ENCODE measurements at regions not wholly inside any gene's neighbourhood (a gene's known extent, or its start where the extent isn't known, plus 50 kb on each side); places are given as distances from the start of the nearest gene placed in this dataset.
A peak's percentile ranks its signal among the peaks of the same experiment; 100 is the strongest.

- Histone ChIP-seq H3K9me2 (replicated peaks; ENCODE audit: insufficient read depth) (no peaks in the 10 kb centered on the region), H3K4me3 (no peak overlapping the region), H3K79me2 (no peaks in the 10 kb centered on the region), H3K27me3 (no peaks in the 10 kb centered on the region), H3K9me3 (ENCODE audit: low read depth) (no peaks in the 10 kb centered on the region), H3K4me2 (no peak overlapping the region), H2AFZ (no peak overlapping the region), H4K20me1 (ENCODE audit: insufficient read depth, poor library complexity, severe bottlenecking) (no peaks in the 10 kb centered on the region), H3K4me1 (ENCODE audit: insufficient read depth) (no peaks in the 10 kb centered on the region), H3K36me3 (replicated peaks; ENCODE audit: insufficient read depth, low read depth) (no peaks in the 10 kb centered on the region), H3K27ac (no peak overlapping the region)
- DNase-seq (ENCODE audit: low spot score) = peak; percentile 32
- TF ChIP-seq EZH2 (IDR thresholded peaks at IDR 0.05; ENCODE audit: borderline replicate concordance) (no peak), EZH2phosphoT487 (IDR thresholded peaks at IDR 0.05; ENCODE audit: low read depth, severe bottlenecking, unreplicated experiment) (no peak)
- TF ChIP-seq, protein P1, sequence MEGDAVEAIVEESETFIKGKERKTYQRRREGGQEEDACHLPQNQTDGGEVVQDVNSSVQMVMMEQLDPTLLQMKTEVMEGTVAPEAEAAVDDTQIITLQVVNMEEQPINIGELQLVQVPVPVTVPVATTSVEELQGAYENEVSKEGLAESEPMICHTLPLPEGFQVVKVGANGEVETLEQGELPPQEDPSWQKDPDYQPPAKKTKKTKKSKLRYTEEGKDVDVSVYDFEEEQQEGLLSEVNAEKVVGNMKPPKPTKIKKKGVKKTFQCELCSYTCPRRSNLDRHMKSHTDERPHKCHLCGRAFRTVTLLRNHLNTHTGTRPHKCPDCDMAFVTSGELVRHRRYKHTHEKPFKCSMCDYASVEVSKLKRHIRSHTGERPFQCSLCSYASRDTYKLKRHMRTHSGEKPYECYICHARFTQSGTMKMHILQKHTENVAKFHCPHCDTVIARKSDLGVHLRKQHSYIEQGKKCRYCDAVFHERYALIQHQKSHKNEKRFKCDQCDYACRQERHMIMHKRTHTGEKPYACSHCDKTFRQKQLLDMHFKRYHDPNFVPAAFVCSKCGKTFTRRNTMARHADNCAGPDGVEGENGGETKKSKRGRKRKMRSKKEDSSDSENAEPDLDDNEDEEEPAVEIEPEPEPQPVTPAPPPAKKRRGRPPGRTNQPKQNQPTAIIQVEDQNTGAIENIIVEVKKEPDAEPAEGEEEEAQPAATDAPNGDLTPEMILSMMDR (IDR thresholded peaks at IDR 0.05; ENCODE audit: poor library complexity) = peak; percentile 31
- WGBS (ENCODE audit: low lambda C conversion rate, missing lambda C conversion rate) = 70% methylated on average over 9 of the region's 9 CpGs
These were observed 69.0 kb upstream of the FAM169A start for GRCh38 chr5:74934949-74935751.

DNA sequence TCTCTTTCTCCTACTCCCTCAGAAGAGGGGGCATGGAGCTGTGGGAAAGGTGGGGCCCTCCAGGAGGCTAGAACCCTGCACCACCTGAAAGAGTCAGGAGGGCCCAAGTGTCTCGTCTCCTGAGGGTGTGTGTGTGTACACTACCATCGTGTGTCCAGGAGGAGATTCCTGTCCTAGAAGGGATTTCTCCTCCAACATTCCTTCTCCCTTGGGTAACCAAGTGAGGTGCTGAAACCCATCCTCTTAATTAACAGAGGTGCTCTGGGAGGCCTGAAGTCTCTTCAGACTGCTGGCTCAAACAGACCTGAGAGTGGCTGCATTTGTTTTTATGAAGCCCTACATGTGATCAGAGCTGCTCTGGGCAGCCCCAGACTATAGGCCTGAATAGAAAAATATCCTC, 61.1 kb upstream of the FAM169A start:
- no peaks in the 10 kb centered on the region for H3K4me1 ChIP-seq (ENCODE audit: insufficient read depth)
- H3K36me3 ChIP-seq (replicated peaks; ENCODE audit: insufficient read depth, low read depth) = no peaks in the 10 kb centered on the region
- TF ChIP-seq, protein P1 (IDR thresholded peaks at IDR 0.05; ENCODE audit: poor library complexity) = no peak
- TF ChIP-seq EZH2phosphoT487 (IDR thresholded peaks at IDR 0.05; ENCODE audit: low read depth, severe bottlenecking, unreplicated experiment) = no peak
- no peak for TF ChIP-seq EZH2 (IDR thresholded peaks at IDR 0.05; ENCODE audit: borderline replicate concordance)
- H3K4me3 ChIP-seq = no peak overlapping the region
- no peaks in the 10 kb centered on the region for H3K9me2 ChIP-seq (replicated peaks; ENCODE audit: insufficient read depth)
- no peak overlapping the region for H2AFZ ChIP-seq
- no peaks in the 10 kb centered on the region for H3K27me3 ChIP-seq
- no peaks in the 10 kb centered on the region for H3K79me2 ChIP-seq
- no peaks in the 10 kb centered on the region for H3K9me3 ChIP-seq (ENCODE audit: low read depth)
- DNase-seq (ENCODE audit: low spot score) = no peak
- no peak overlapping the region for H3K27ac ChIP-seq
- H4K20me1 ChIP-seq (ENCODE audit: insufficient read depth, poor library complexity, severe bottlenecking) = no peaks in the 10 kb centered on the region
- 81% methylated on average over 2 of the region's 2 CpGs for WGBS (ENCODE audit: low lambda C conversion rate, missing lambda C conversion rate)
- no peak overlapping the region for H3K4me2 ChIP-seq

- H3K9me2 ChIP-seq (replicated peaks; ENCODE audit: insufficient read depth) = no peaks in the 10 kb centered on the region
- no peak for TF ChIP-seq EZH2 (IDR thresholded peaks at IDR 0.05; ENCODE audit: borderline replicate concordance)
- TF ChIP-seq, protein P1 (IDR thresholded peaks at IDR 0.05; ENCODE audit: poor library complexity) = peak; percentile 65
- H3K4me3 ChIP-seq = no peak overlapping the region
- WGBS (ENCODE audit: low lambda C conversion rate, missing lambda C conversion rate) = 10% methylated on average over 6 of the region's 6 CpGs
- H4K20me1 ChIP-seq (ENCODE audit: insufficient read depth, poor library complexity, severe bottlenecking) = no peaks in the 10 kb centered on the region
- no peaks in the 10 kb centered on the region for H3K4me1 ChIP-seq (ENCODE audit: insufficient read depth)
- no peaks in the 10 kb centered on the region for H3K27me3 ChIP-seq
- peak; percentile 60 for DNase-seq (ENCODE audit: low spot score)
- no peak overlapping the region for H3K4me2 ChIP-seq
- H3K9me3 ChIP-seq (ENCODE audit: low read depth) = no peaks in the 10 kb centered on the region
- no peak overlapping the region for H3K27ac ChIP-seq
- no peaks in the 10 kb centered on the region for H3K36me3 ChIP-seq (replicated peaks; ENCODE audit: insufficient read depth, low read depth)
- H2AFZ ChIP-seq = no peak overlapping the region
- H3K79me2 ChIP-seq = no peaks in the 10 kb centered on the region
These were observed 53.3 kb upstream of the FAM169A start for GRCh38 chr5:74919487-74919886.
